ENCODE measurements at regions not wholly inside any gene's neighbourhood (a gene's known extent, or its start where the extent isn't known, plus 50 kb on each side); places are given as distances from the start of the nearest gene placed in this dataset.

DNA sequence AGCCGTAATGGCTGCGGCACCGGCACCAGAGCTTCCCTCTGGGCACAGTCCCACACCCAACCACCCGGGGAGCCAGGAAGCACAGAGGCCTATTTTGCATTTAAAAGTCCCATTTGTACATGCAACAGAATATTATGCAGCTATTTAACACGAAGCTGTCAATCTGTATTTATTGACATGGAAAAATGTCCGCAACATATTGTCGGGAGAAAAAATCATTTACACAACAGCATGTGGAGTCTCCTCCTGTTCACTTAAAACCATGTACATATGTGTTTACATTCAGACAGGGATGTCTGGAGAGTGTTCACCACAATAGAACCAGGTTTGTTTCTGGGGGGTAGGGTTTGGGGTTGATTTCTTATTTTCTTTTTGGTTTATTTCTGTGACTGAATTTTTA lies 63.4 kb upstream of the GRIK3 start:
- intact Hi-C loops (cut with micrococcal nuclease) = loop anchor here (5.0 kb wide), 1 partner anchor 225 kb away; no protein-coding TSS in a partner anchor
- no peak for DNase-seq (ENCODE audit: low read depth, low spot score)

DNA sequence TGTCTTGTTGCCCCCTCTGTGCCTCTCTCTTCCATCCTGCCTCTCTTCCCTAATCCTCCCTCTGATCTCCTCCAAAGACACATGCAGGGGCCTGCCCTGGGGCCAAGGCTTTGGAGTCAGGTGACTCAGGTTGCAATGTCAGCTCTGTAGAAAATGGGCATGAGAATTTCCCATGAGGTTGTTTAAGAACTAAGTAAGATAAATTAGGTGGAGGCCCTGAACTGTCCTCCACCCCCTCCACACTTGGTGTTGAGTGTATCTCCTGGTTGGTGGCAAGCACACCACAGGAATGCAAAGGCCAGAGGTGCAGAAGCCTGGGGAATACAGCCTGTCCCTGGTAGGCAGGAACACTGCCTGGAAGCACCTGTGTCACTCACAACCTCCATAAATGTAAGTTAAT lies 63.9 kb upstream of the GRIK3 start:
- H3K4me2 ChIP-seq (ENCODE audit: low read length) = no peak overlapping the region
- no peaks in the 10 kb centered on the region for H3K79me2 ChIP-seq (ENCODE audit: insufficient read depth, low read length)
- H3K9ac ChIP-seq (ENCODE audit: low read length) = no peak overlapping the region
- H3K4me1 ChIP-seq (ENCODE audit: control insufficient read depth in 1 of 2, insufficient read depth in 2 of 2, low read length in 2 of 2) = peaks cover 0 to 4% of the 10 kb centered on the region in 2 experiments; a peak in 1 of 4 replicates
- intact Hi-C loops (cut with micrococcal nuclease) = loop anchor here (5.0 kb wide), 1 partner anchor 224 kb away; no protein-coding TSS in a partner anchor
- H3K9me3 ChIP-seq (ENCODE audit: control insufficient read depth in 1 of 2, insufficient read depth in 1 of 2, low read depth in 1 of 2, low read length in 2 of 2) = no peaks in the 10 kb centered on the region
- H3K36me3 ChIP-seq (ENCODE audit: control insufficient read depth in 1 of 2, insufficient read depth in 2 of 2, low read length in 2 of 2) = no peaks in the 10 kb centered on the region
- H2AFZ ChIP-seq (ENCODE audit: low read depth, low read length, poor library complexity, severe bottlenecking) = no peak overlapping the region
- DNase-seq (ENCODE audit: low read depth, low spot score) = no peak
- H3K4me3 ChIP-seq (replicated peaks in 1 of 2; ENCODE audit: low read depth in 1 of 2, low read length in 2 of 2) = no peak overlapping the region
- TF ChIP-seq CBX3 (IDR thresholded peaks at IDR 0.05; ENCODE audit: low read depth) (no peak), EGR1 (IDR thresholded peaks at IDR 0.05; ENCODE audit: low read depth) (no peak), CEBPB (IDR thresholded peaks at IDR 0.05; ENCODE audit: low read depth) (no peak), RAD21 (IDR thresholded peaks at IDR 0.05; ENCODE audit: low read depth) (no peak), ATF3 (IDR thresholded peaks at IDR 0.05) (no peak), ZNF274 (IDR thresholded peaks at IDR 0.05; ENCODE audit: low read depth, low read length) (no peak)
- TF ChIP-seq, protein P1, sequence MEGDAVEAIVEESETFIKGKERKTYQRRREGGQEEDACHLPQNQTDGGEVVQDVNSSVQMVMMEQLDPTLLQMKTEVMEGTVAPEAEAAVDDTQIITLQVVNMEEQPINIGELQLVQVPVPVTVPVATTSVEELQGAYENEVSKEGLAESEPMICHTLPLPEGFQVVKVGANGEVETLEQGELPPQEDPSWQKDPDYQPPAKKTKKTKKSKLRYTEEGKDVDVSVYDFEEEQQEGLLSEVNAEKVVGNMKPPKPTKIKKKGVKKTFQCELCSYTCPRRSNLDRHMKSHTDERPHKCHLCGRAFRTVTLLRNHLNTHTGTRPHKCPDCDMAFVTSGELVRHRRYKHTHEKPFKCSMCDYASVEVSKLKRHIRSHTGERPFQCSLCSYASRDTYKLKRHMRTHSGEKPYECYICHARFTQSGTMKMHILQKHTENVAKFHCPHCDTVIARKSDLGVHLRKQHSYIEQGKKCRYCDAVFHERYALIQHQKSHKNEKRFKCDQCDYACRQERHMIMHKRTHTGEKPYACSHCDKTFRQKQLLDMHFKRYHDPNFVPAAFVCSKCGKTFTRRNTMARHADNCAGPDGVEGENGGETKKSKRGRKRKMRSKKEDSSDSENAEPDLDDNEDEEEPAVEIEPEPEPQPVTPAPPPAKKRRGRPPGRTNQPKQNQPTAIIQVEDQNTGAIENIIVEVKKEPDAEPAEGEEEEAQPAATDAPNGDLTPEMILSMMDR (IDR thresholded peaks at IDR 0.05 in 2 of 3, conservative IDR thresholded peaks at IDR 0.05 in 1 of 3; ENCODE audit: borderline replicate concordance in 1 of 3, insufficient read depth in 1 of 3, low read depth in 2 of 3, low read length in 2 of 3) = no peak
- TF ChIP-seq, protein P2, sequence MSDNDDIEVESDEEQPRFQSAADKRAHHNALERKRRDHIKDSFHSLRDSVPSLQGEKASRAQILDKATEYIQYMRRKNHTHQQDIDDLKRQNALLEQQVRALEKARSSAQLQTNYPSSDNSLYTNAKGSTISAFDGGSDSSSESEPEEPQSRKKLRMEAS (IDR thresholded peaks at IDR 0.05) = no peak
- no peak for ATAC-seq
- H3K27ac ChIP-seq (ENCODE audit: low read depth, low read length) = no peak overlapping the region
- no TSS peak for BruUV-seq (replicated peaks)
- no peaks in the 10 kb centered on the region for H4K20me1 ChIP-seq (ENCODE audit: insufficient read depth)
- peaks cover 17% of the 10 kb centered on the region; the same call in 1 of the 2 replicates for H3K27me3 ChIP-seq (ENCODE audit: insufficient read depth, low read length)
- ChIA-PET POLR2A (no interaction called here), CTCF (no interaction called here), RAD21 (ENCODE audit: low non-redundant PET in 1 of 2, low total read pairs in 2 of 2, uncharacterized antibody in 2 of 2, unreplicated experiment in 2 of 2) (no interaction called here)
- no peaks in the 10 kb centered on the region for H3K9me2 ChIP-seq (ENCODE audit: insufficient read depth)

More for the DNA sequence above, 63.4 kb upstream of the GRIK3 start:
- H3K27me3 ChIP-seq (ENCODE audit: insufficient read depth, low read length) = peaks cover 19% of the 10 kb centered on the region; the same call in 1 of the 2 replicates
- TF ChIP-seq ATF3 (IDR thresholded peaks at IDR 0.05) (no peak), FOSL1 (IDR thresholded peaks at IDR 0.05; ENCODE audit: low read depth) (no peak), EZH2phosphoT487 (IDR thresholded peaks at IDR 0.05; ENCODE audit: borderline replicate concordance) (no peak), RAD21 (IDR thresholded peaks at IDR 0.05; ENCODE audit: low read depth) (no peak), SIN3A (IDR thresholded peaks at IDR 0.05; ENCODE audit: low read depth) (no peak), CEBPB (IDR thresholded peaks at IDR 0.05; ENCODE audit: low read depth) (no peak)
- TF ChIP-seq, protein P1 (IDR thresholded peaks at IDR 0.05 in 2 of 3, conservative IDR thresholded peaks at IDR 0.05 in 1 of 3; ENCODE audit: borderline replicate concordance in 1 of 3, insufficient read depth in 1 of 3, low read depth in 2 of 3, low read length in 2 of 3) = no peak
- ATAC-seq = no peak
- H3K9me2 ChIP-seq (ENCODE audit: insufficient read depth) = no peaks in the 10 kb centered on the region
- ChIA-PET CTCF (no interaction called here), RAD21 (ENCODE audit: low non-redundant PET in 1 of 2, low total read pairs in 2 of 2, uncharacterized antibody in 2 of 2, unreplicated experiment in 2 of 2) (no interaction called here), POLR2A (no interaction called here)
- no peak overlapping the region for H3K27ac ChIP-seq (ENCODE audit: low read depth, low read length)
- H4K20me1 ChIP-seq (ENCODE audit: insufficient read depth) = no peaks in the 10 kb centered on the region
- no peak overlapping the region for H3K4me3 ChIP-seq (replicated peaks in 1 of 2; ENCODE audit: low read depth in 1 of 2, low read length in 2 of 2)
- peaks cover 0 to 4% of the 10 kb centered on the region in 2 experiments; a peak in 1 of 4 replicates for H3K4me1 ChIP-seq (ENCODE audit: control insufficient read depth in 1 of 2, insufficient read depth in 2 of 2, low read length in 2 of 2)
- H3K79me2 ChIP-seq (ENCODE audit: insufficient read depth, low read length) = no peaks in the 10 kb centered on the region
- no peak overlapping the region for H2AFZ ChIP-seq (ENCODE audit: low read depth, low read length, poor library complexity, severe bottlenecking)
- no TSS peak for BruUV-seq (replicated peaks)
- no peaks in the 10 kb centered on the region for H3K9me3 ChIP-seq (ENCODE audit: control insufficient read depth in 1 of 2, insufficient read depth in 1 of 2, low read depth in 1 of 2, low read length in 2 of 2)
- H3K36me3 ChIP-seq (ENCODE audit: control insufficient read depth in 1 of 2, insufficient read depth in 2 of 2, low read length in 2 of 2) = no peaks in the 10 kb centered on the region
- H3K9ac ChIP-seq (ENCODE audit: low read length) = no peak overlapping the region
- H3K4me2 ChIP-seq (ENCODE audit: low read length) = no peak overlapping the region

Data from HCT116 (cell line).